SK-N-SH (cell line): ENCODE measurements at regions not wholly inside any gene's neighbourhood (a gene's known extent, or its start where the extent isn't known, plus 50 kb on each side); places are given as distances from the start of the nearest gene placed in this dataset.
A peak's percentile ranks its signal among the peaks of the same experiment; 100 is the strongest.

Experiments
- CTCF ChIA-PET: fragments of 300-600, 350-600 bp; formaldehyde crosslinking; extraction: SDS; loops from one replicate; lab custom pipeline; 2021; lab: Yijun Ruan, JAX
- POLR2A ChIA-PET: fragments of 350-600 bp; sonication (Branson Sonifier 250); formaldehyde crosslinking; extraction: SDS; loops from one replicate; lab custom pipeline; 2020; ENCODE audit warnings: antibody characterized with exemption, inconsistent platforms; lab: Yijun Ruan, JAX
- DNase-seq: peaks from one replicate; pipeline ENCODE4 v3.0.0; 2012
- H2AFZ ChIP-seq: fragments of 200-600 bp; sonication (generic); 2 replicates; pipeline ENCODE4 v1.8.1; 2016; ENCODE audit warnings: antibody characterized with exemption, mild to moderate bottlenecking, low read depth
- H3F3A ChIP-seq: fragments of 200-600 bp; sonication (generic); replicated peaks from 2 replicates; pipeline ENCODE3; 2016; ENCODE audit warnings: antibody characterized with exemption, mild to moderate bottlenecking; ENCODE audit not compliant: insufficient read depth
- H3K27ac ChIP-seq, 2 experiments: fragments of 200-500 bp in 1 of 2; fragments of 200-600 bp in 1 of 2; sonication (Bioruptor generic) in 1 of 2; sonication (generic), shearing (Covaris generic) in 1 of 2; 2 replicates each; pipeline versions ENCODE4 v1.5.1 to v1.6.1; 2014 to 2016; ENCODE audit warnings: low read depth in 2 of 2, inconsistent platforms in 1 of 2, low read length in 1 of 2, mild to moderate bottlenecking in 1 of 2, mixed read lengths in 1 of 2
- H3K27me3 ChIP-seq: fragments of 200-600 bp; sonication (generic), shearing (Covaris generic); 2 replicates; pipeline ENCODE4 v1.6.1; 2016; ENCODE audit warnings: mixed run types; ENCODE audit not compliant: insufficient read depth
- H3K36me3 ChIP-seq, 2 experiments: fragments of 200-500 bp in 1 of 2; fragments of 200-600 bp in 1 of 2; sonication (Bioruptor generic) in 1 of 2; sonication (generic) in 1 of 2; replicated peaks in 1 of 2; 2 replicates each; pipeline versions ENCODE3 to v1.5.1; 2014 to 2016; ENCODE audit warnings: low read length in 1 of 2, mild to moderate bottlenecking in 1 of 2; ENCODE audit not compliant: insufficient read depth in 2 of 2, control insufficient read depth in 1 of 2
- H3K4me1 ChIP-seq, 2 experiments: fragments of 200-500 bp in 1 of 2; fragments of 200-600 bp in 1 of 2; sonication (Bioruptor generic) in 1 of 2; sonication (generic), shearing (Covaris generic) in 1 of 2; 2 replicates each; pipeline versions ENCODE4 v1.5.1 to v1.6.1; 2014 to 2016; ENCODE audit warnings: low read depth in 1 of 2, low read length in 1 of 2, mixed run types in 1 of 2; ENCODE audit not compliant: insufficient read depth in 2 of 2, control insufficient read depth in 1 of 2
- H3K4me2 ChIP-seq: fragments of 200-600 bp; sonication (generic), shearing (Covaris generic); 2 replicates; pipeline ENCODE4 v1.6.1; 2017; ENCODE audit warnings: mixed run types
- H3K4me3 ChIP-seq, 2 experiments: fragments of 200-500 bp in 1 of 2; fragments of 200-600 bp in 1 of 2; sonication (Bioruptor generic) in 1 of 2; sonication (generic), shearing (Covaris generic) in 1 of 2; 2 replicates each; pipeline versions ENCODE4 v1.5.1 to v1.8.1; 2014 to 2016; ENCODE audit warnings: low read depth in 2 of 2, inconsistent platforms in 1 of 2, low read length in 1 of 2, mild to moderate bottlenecking in 1 of 2, mixed read lengths in 1 of 2, moderate library complexity in 1 of 2
- H3K79me2 ChIP-seq: fragments of 200-600 bp; sonication (generic); 2 replicates; pipeline ENCODE4 v1.8.1; 2017; ENCODE audit warnings: mild to moderate bottlenecking; ENCODE audit not compliant: insufficient read depth
- H3K9ac ChIP-seq: fragments of 200-600 bp; sonication (generic); 2 replicates; pipeline ENCODE4 v1.6.1; 2017; ENCODE audit warnings: mixed run types
- H3K9me2 ChIP-seq: fragments of 200-600 bp; sonication (generic); 2 replicates; pipeline ENCODE4 v1.6.1; 2017; ENCODE audit warnings: mixed run types
- H3K9me3 ChIP-seq: fragments of 200-600 bp; sonication (generic); 2 replicates; pipeline ENCODE4 v1.6.1; 2017; ENCODE audit warnings: mixed run types, mild to moderate bottlenecking, moderate library complexity
- H4K20me1 ChIP-seq: fragments of 200-600 bp; sonication (generic); 2 replicates; pipeline ENCODE4 v1.6.1; 2017; ENCODE audit warnings: mild to moderate bottlenecking, mixed run types; ENCODE audit not compliant: insufficient read depth
- CTCF ChIP-seq: fragments of 200-600 bp; sonication (generic); IDR thresholded peaks from 2 replicates; pipeline ENCODE4 v1.6.1; 2017; ENCODE audit warnings: antibody characterized with exemption, mild to moderate bottlenecking, moderate library complexity
- EP300 ChIP-seq, 2 experiments: IDR thresholded peaks; 2 replicates each; pipeline versions ENCODE4 v1.4.0 to v1.6.1; 2012; ENCODE audit warnings: borderline replicate concordance in 1 of 2, low read depth in 1 of 2, low read length in 1 of 2
- FOXJ3 ChIP-seq: sonication (generic); formaldehyde crosslinking; IDR thresholded peaks from 2 replicates; pipeline ENCODE4 v1.5.1; 2020; ENCODE audit warnings: mild to moderate bottlenecking, missing genetic modification reagents
- FOXM1 ChIP-seq: IDR thresholded peaks from 2 replicates; pipeline ENCODE4 v1.4.0; 2012; ENCODE audit warnings: low read depth, mild to moderate bottlenecking
- GABPA ChIP-seq: IDR thresholded peaks from 2 replicates; pipeline ENCODE4 v1.4.0; 2012; ENCODE audit warnings: low read depth, mild to moderate bottlenecking
- GATA2 ChIP-seq: sonication (generic); formaldehyde crosslinking; IDR thresholded peaks from 2 replicates; pipeline ENCODE4 v1.5.0; 2020; ENCODE audit warnings: mild to moderate bottlenecking, missing genetic modification reagents
- MAX ChIP-seq: IDR thresholded peaks from 2 replicates; pipeline ENCODE4 v1.4.0; 2012; ENCODE audit warnings: low read depth
- MXI1 ChIP-seq: IDR thresholded peaks from 2 replicates; pipeline ENCODE4 v1.6.1; 2012; ENCODE audit warnings: mild to moderate bottlenecking, low read depth, low read length, improper control_type of control experiment
- NRF1 ChIP-seq: IDR thresholded peaks from 2 replicates; pipeline ENCODE4 v1.6.1; 2012; ENCODE audit warnings: low read depth, mild to moderate bottlenecking, low read length
- PBX3 ChIP-seq: IDR thresholded peaks from 2 replicates; pipeline ENCODE4; 2012
- RFX5 ChIP-seq: IDR thresholded peaks from 2 replicates; pipeline ENCODE4 v1.6.1; 2012; ENCODE audit warnings: mild to moderate bottlenecking, improper control_type of control experiment, low read length
- SIN3A ChIP-seq: IDR thresholded peaks from 2 replicates; pipeline ENCODE4 v1.6.1; 2012; ENCODE audit warnings: low read depth, mild to moderate bottlenecking, low read length, moderate library complexity, borderline replicate concordance
- SMC3 ChIP-seq: IDR thresholded peaks from 2 replicates; pipeline ENCODE4 v1.6.1; 2012; ENCODE audit warnings: low read depth, low read length, improper control_type of control experiment
- TAF1 ChIP-seq: IDR thresholded peaks from 2 replicates; pipeline ENCODE4 v1.6.1; 2012; ENCODE audit warnings: low read depth, mild to moderate bottlenecking, low read length, moderate library complexity, borderline replicate concordance
- TCF12 ChIP-seq: IDR thresholded peaks from 2 replicates; pipeline ENCODE4 v1.4.0; 2012
- USF1 ChIP-seq: IDR thresholded peaks from 2 replicates; pipeline ENCODE4 v1.4.0; 2012; ENCODE audit warnings: low read depth, borderline replicate concordance
- USF2 ChIP-seq: fragments of 150-350 bp; IDR thresholded peaks from 2 replicates; pipeline ENCODE4 v1.6.1; 2017; ENCODE audit warnings: antibody characterized with exemption, low read length, low read depth, borderline replicate concordance
- YY1 ChIP-seq: IDR thresholded peaks from 2 replicates; pipeline ENCODE4 v1.4.0; 2012; ENCODE audit warnings: low read depth, mild to moderate bottlenecking
- WGBS: methylation state at CpG from one replicate; pipeline ENCODE4 v1.1.6; 2017; ENCODE audit warnings: low lambda C conversion rate; 5-methylcytosine and 5-hydroxymethylcytosine counted together

GRCh38 chr9:2332663-2333062 lies 288.9 kb upstream of the VLDLR start (continued):
- TF ChIP-seq SIN3A (no peak), FOXM1 (no peak), EP300 (IDR thresholded peaks at IDR 0.05; ENCODE audit: borderline replicate concordance in 1 of 2, low read depth in 1 of 2, low read length in 1 of 2) (no peak), MAX (no peak), GATA2 (no peak), PBX3 (no peak)

GRCh38 chr9:2335260-2335659 lies 286.3 kb upstream of the VLDLR start:
- H3K4me1 ChIP-seq = peaks cover 0 to 9% of the 10 kb centered on the region in 2 experiments; a peak in 1 of 4 replicates
- TF ChIP-seq FOXJ3 (no peak), TAF1 (no peak), GATA2 (no peak), GABPA (no peak), CTCF (no peak), MXI1 (no peak), USF2 (no peak), RFX5 (no peak), NRF1 (no peak), TCF12 (no peak), SMC3 (no peak), USF1 (no peak), YY1 (no peak)
- peak; percentile 7 for DNase-seq
- POLR2A ChIA-PET = no interaction called here
- 50% methylated on average over 4 of the region's 4 CpGs for WGBS
- no peak overlapping the region for H3K4me2 ChIP-seq
- no peaks in the 10 kb centered on the region for H3K79me2 ChIP-seq
- no peak overlapping the region for H3K9ac ChIP-seq
- no peaks in the 10 kb centered on the region for H3K9me2 ChIP-seq
- H3K4me3 ChIP-seq = no peak overlapping the region
- H3F3A ChIP-seq = no peaks in the 10 kb centered on the region
- H3K27me3 ChIP-seq = no peaks in the 10 kb centered on the region
- CTCF ChIA-PET = interaction anchor here (0.6 kb wide), 1 partner anchor 40 kb away, joined by 3 read pairs; no protein-coding TSS in a partner anchor
- no peak overlapping the region; a peak in 1 of 4 replicates for H3K27ac ChIP-seq
- no peaks in the 10 kb centered on the region for H3K36me3 ChIP-seq
- no peak overlapping the region for H2AFZ ChIP-seq
- H4K20me1 ChIP-seq = no peaks in the 10 kb centered on the region
- no peaks in the 10 kb centered on the region; the same call in 1 of the 2 replicates for H3K9me3 ChIP-seq
